ENCODE measurements at regions not wholly inside any gene's neighbourhood (a gene's known extent, or its start where the extent isn't known, plus 50 kb on each side); places are given as distances from the start of the nearest gene placed in this dataset.

DNA sequence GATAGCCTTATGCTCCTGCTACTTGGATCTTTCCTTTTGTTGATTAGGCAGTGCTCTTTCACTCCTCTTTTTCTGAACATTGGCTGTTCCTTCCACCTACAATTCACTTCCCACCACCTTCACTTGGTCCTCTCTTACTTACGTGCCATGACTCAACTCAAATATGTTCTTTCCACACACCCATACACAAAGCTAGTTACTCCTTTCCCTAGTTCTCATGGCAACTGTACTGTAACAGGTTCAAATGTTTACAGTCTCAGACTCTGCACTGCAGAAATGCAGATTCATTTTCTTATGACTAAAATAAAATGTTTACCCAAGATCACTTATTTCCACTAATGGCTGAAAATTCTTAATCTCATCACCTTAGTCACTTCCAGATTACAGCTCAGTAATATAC lies 174.0 kb upstream of the TSHZ2 start:
- H3K9ac ChIP-seq (ENCODE audit: low read depth, low read length): no peak overlapping the region

DNA sequence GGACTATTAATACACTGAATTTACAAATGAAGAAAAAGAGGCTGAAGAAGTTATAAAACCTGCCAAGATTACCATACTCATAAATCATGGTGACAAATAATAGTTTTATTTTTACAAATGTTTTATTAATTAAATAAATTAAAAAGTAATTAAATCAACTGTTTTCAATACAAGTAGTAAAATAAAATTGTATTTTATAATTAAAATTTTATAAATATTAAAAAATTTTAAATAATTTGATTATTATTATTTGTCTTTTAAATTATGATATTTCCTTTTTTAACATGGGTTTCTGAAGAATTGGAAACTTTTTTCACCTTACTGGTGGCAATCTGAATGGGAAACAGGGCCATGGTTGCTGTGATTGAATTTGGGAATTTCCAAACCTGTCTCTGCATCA lies 177.3 kb upstream of the TSHZ2 start:
- no peak overlapping the region for H2AFZ ChIP-seq (ENCODE audit: low read depth, low read length)
- DNase-seq (no peak), ATAC-seq (ENCODE audit: insufficient read depth, low read depth) (no peak)
- no peaks in the 10 kb centered on the region for H3K36me3 ChIP-seq (ENCODE audit: insufficient read depth, low read length)
- H3K27ac ChIP-seq (ENCODE audit: low read length): no peak overlapping the region
- H3K27me3 ChIP-seq (ENCODE audit: insufficient read depth, low read length, poor library complexity): peaks cover 15% of the 10 kb centered on the region
- TF ChIP-seq, protein P1, sequence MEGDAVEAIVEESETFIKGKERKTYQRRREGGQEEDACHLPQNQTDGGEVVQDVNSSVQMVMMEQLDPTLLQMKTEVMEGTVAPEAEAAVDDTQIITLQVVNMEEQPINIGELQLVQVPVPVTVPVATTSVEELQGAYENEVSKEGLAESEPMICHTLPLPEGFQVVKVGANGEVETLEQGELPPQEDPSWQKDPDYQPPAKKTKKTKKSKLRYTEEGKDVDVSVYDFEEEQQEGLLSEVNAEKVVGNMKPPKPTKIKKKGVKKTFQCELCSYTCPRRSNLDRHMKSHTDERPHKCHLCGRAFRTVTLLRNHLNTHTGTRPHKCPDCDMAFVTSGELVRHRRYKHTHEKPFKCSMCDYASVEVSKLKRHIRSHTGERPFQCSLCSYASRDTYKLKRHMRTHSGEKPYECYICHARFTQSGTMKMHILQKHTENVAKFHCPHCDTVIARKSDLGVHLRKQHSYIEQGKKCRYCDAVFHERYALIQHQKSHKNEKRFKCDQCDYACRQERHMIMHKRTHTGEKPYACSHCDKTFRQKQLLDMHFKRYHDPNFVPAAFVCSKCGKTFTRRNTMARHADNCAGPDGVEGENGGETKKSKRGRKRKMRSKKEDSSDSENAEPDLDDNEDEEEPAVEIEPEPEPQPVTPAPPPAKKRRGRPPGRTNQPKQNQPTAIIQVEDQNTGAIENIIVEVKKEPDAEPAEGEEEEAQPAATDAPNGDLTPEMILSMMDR (IDR thresholded peaks at IDR 0.05; ENCODE audit: borderline replicate concordance, extremely low read depth, low read length, poor library complexity, severe bottlenecking): no peak
- no peak for TF ChIP-seq EZH2 (IDR thresholded peaks at IDR 0.05; ENCODE audit: borderline replicate concordance, low read depth, low read length, severe bottlenecking)
- no peak overlapping the region for H3K4me2 ChIP-seq (ENCODE audit: insufficient read depth, low read length)
- H3K4me3 ChIP-seq (ENCODE audit: low read depth in 1 of 2, low read length in 2 of 2): no peak overlapping the region
- no peaks in the 10 kb centered on the region for H3K9me3 ChIP-seq (ENCODE audit: insufficient read depth, low read length, severe bottlenecking)
- no peaks in the 10 kb centered on the region for H3K4me1 ChIP-seq (ENCODE audit: insufficient read depth, low read length)
- no peaks in the 10 kb centered on the region for H4K20me1 ChIP-seq (ENCODE audit: insufficient read depth, low read length)
- no peak overlapping the region for H3K9ac ChIP-seq (ENCODE audit: low read depth, low read length)
- H3K79me2 ChIP-seq (ENCODE audit: insufficient read depth, low read length): no peaks in the 10 kb centered on the region

More for the DNA sequence above, 174.0 kb upstream of the TSHZ2 start:
- TF ChIP-seq, protein P1 (IDR thresholded peaks at IDR 0.05; ENCODE audit: borderline replicate concordance, extremely low read depth, low read length, poor library complexity, severe bottlenecking): no peak
- no peak for TF ChIP-seq EZH2 (IDR thresholded peaks at IDR 0.05; ENCODE audit: borderline replicate concordance, low read depth, low read length, severe bottlenecking)
- no peak overlapping the region for H3K4me2 ChIP-seq (ENCODE audit: insufficient read depth, low read length)
- peaks cover 14% of the 10 kb centered on the region for H3K27me3 ChIP-seq (ENCODE audit: insufficient read depth, low read length, poor library complexity)
- no peaks in the 10 kb centered on the region for H3K79me2 ChIP-seq (ENCODE audit: insufficient read depth, low read length)
- no peaks in the 10 kb centered on the region for H3K4me1 ChIP-seq (ENCODE audit: insufficient read depth, low read length)
- no peak overlapping the region for H3K27ac ChIP-seq (ENCODE audit: low read length)
- H3K36me3 ChIP-seq (ENCODE audit: insufficient read depth, low read length): no peaks in the 10 kb centered on the region
- H3K4me3 ChIP-seq (ENCODE audit: low read depth in 1 of 2, low read length in 2 of 2): no peak overlapping the region
- DNase-seq (no peak), ATAC-seq (ENCODE audit: insufficient read depth, low read depth) (no peak)
- H2AFZ ChIP-seq (ENCODE audit: low read depth, low read length): no peak overlapping the region
- H3K9me3 ChIP-seq (ENCODE audit: insufficient read depth, low read length, severe bottlenecking): no peaks in the 10 kb centered on the region
- no peaks in the 10 kb centered on the region for H4K20me1 ChIP-seq (ENCODE audit: insufficient read depth, low read length)

- Histone ChIP-seq H3K9me3 (ENCODE audit: insufficient read depth, low read length, severe bottlenecking) (no peaks in the 10 kb centered on the region), H3K9ac (ENCODE audit: low read depth, low read length) (no peak overlapping the region), H3K36me3 (ENCODE audit: insufficient read depth, low read length) (no peaks in the 10 kb centered on the region), H3K79me2 (ENCODE audit: insufficient read depth, low read length) (no peaks in the 10 kb centered on the region), H3K4me3 (ENCODE audit: low read depth in 1 of 2, low read length in 2 of 2) (no peak overlapping the region), H3K4me2 (ENCODE audit: insufficient read depth, low read length) (no peak overlapping the region), H2AFZ (ENCODE audit: low read depth, low read length) (no peak overlapping the region), H3K4me1 (ENCODE audit: insufficient read depth, low read length) (no peaks in the 10 kb centered on the region), H3K27me3 (ENCODE audit: insufficient read depth, low read length, poor library complexity) (peaks cover 11% of the 10 kb centered on the region), H4K20me1 (ENCODE audit: insufficient read depth, low read length) (no peaks in the 10 kb centered on the region), H3K27ac (ENCODE audit: low read length) (no peak overlapping the region)
- DNase-seq (no peak), ATAC-seq (ENCODE audit: insufficient read depth, low read depth) (no peak)
- TF ChIP-seq, protein P1 (IDR thresholded peaks at IDR 0.05; ENCODE audit: borderline replicate concordance, extremely low read depth, low read length, poor library complexity, severe bottlenecking): no peak
Measured at GRCh38 chr20:52793339-52793963, 178.7 kb upstream of the TSHZ2 start.

- no peaks in the 10 kb centered on the region for H3K9me3 ChIP-seq (ENCODE audit: insufficient read depth, low read length, severe bottlenecking)
- no peaks in the 10 kb centered on the region for H4K20me1 ChIP-seq (ENCODE audit: insufficient read depth, low read length)
Measured at GRCh38 chr20:52791091-52791490, 181.1 kb upstream of the TSHZ2 start.

More at GRCh38 chr20:52791091-52791490, 181.1 kb upstream of the TSHZ2 start:
- H3K4me1 ChIP-seq (ENCODE audit: insufficient read depth, low read length): no peaks in the 10 kb centered on the region
- H3K4me3 ChIP-seq (ENCODE audit: low read depth in 1 of 2, low read length in 2 of 2): no peak overlapping the region
- H3K27ac ChIP-seq (ENCODE audit: low read length): no peak overlapping the region
- peaks cover 11% of the 10 kb centered on the region for H3K27me3 ChIP-seq (ENCODE audit: insufficient read depth, low read length, poor library complexity)
- no peak overlapping the region for H3K4me2 ChIP-seq (ENCODE audit: insufficient read depth, low read length)
- H3K79me2 ChIP-seq (ENCODE audit: insufficient read depth, low read length): no peaks in the 10 kb centered on the region
- ATAC-seq (ENCODE audit: insufficient read depth, low read depth): no peak
- H3K36me3 ChIP-seq (ENCODE audit: insufficient read depth, low read length): no peaks in the 10 kb centered on the region
- TF ChIP-seq, protein P1 (IDR thresholded peaks at IDR 0.05; ENCODE audit: borderline replicate concordance, extremely low read depth, low read length, poor library complexity, severe bottlenecking): no peak
- no peak for TF ChIP-seq EZH2 (IDR thresholded peaks at IDR 0.05; ENCODE audit: borderline replicate concordance, low read depth, low read length, severe bottlenecking)
- H3K9ac ChIP-seq (ENCODE audit: low read depth, low read length): no peak overlapping the region
- no peak overlapping the region for H2AFZ ChIP-seq (ENCODE audit: low read depth, low read length)
- no peak for DNase-seq
